ENCODE measurements at regions not wholly inside any gene's neighbourhood (a gene's known extent, or its start where the extent isn't known, plus 50 kb on each side); places are given as distances from the start of the nearest gene placed in this dataset.

DNA sequence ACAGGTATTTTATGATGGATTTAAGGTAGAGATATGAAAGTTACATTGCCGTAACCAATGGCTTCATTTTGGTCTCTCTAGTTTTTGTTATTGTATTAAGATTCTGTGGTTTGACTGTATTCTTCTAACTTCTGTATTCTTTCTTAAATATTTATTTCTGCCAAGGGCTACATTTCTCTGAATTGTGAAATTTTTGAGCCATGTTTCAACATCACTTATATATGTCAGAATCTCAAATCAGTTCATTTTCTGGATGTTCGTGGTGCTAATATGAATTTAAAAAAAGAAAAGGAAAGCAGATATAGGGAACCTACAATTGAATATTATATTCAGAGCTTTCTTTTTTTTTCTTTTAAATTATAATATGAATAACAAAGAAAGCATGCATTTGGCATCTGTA is 142.7 kb downstream of the ANXA1 start:
- TF ChIP-seq EZH2 (IDR thresholded peaks at IDR 0.05; ENCODE audit: borderline replicate concordance, low read length) = no peak
- TF ChIP-seq, protein P1, sequence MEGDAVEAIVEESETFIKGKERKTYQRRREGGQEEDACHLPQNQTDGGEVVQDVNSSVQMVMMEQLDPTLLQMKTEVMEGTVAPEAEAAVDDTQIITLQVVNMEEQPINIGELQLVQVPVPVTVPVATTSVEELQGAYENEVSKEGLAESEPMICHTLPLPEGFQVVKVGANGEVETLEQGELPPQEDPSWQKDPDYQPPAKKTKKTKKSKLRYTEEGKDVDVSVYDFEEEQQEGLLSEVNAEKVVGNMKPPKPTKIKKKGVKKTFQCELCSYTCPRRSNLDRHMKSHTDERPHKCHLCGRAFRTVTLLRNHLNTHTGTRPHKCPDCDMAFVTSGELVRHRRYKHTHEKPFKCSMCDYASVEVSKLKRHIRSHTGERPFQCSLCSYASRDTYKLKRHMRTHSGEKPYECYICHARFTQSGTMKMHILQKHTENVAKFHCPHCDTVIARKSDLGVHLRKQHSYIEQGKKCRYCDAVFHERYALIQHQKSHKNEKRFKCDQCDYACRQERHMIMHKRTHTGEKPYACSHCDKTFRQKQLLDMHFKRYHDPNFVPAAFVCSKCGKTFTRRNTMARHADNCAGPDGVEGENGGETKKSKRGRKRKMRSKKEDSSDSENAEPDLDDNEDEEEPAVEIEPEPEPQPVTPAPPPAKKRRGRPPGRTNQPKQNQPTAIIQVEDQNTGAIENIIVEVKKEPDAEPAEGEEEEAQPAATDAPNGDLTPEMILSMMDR (IDR thresholded peaks at IDR 0.05; ENCODE audit: low read length) = no peak
